NCI-H1048 (cell line): ENCODE measurements at regions not wholly inside any gene's neighbourhood (a gene's known extent, or its start where the extent isn't known, plus 50 kb on each side); places are given as distances from the start of the nearest gene placed in this dataset.
"Not testable (repeated sequence)": the region's sequence is repeated elsewhere in the genome, so short reads cannot be mapped to it uniquely, and the experiment has no call there.

ENCODE experiments used
- DNase-seq: peaks from one replicate; lab custom pipeline; 2025; lab: John Stamatoyannopoulos, UW

GRCh38 chr3:104916971-104917370, 449.7 kb upstream of the ALCAM start:
- DNase-seq, result no peak

GRCh38 chr3:104920512-104920911, 446.2 kb upstream of the ALCAM start:
- DNase-seq, result no peak

- no peak for DNase-seq
Measured at GRCh38 chr3:104933972-104934371, 432.7 kb upstream of the ALCAM start.

GRCh38 chr3:104935613-104936012, 431.1 kb upstream of the ALCAM start:
- DNase-seq, result no peak

GRCh38 chr3:104939196-104939595, 427.5 kb upstream of the ALCAM start:
- no peak for DNase-seq

GRCh38 chr3:104941785-104942184, 424.9 kb upstream of the ALCAM start:
- DNase-seq, result no peak

- DNase-seq, result no peak
Measured at GRCh38 chr3:104943974-104944373, 422.7 kb upstream of the ALCAM start.

- no peak for DNase-seq
Measured at GRCh38 chr3:104947943-104948342, 418.8 kb upstream of the ALCAM start.

GRCh38 chr3:104949810-104950209, 416.9 kb upstream of the ALCAM start:
- not testable (repeated sequence) for DNase-seq

GRCh38 chr3:104951426-104951825, 415.3 kb upstream of the ALCAM start:
- no peak for DNase-seq

- DNase-seq, result no peak
Measured at GRCh38 chr3:104952146-104952972, 414.4 kb upstream of the ALCAM start.

GRCh38 chr3:104956620-104957345, 409.9 kb upstream of the ALCAM start:
- no peak for DNase-seq

- DNase-seq, result no peak
Measured at GRCh38 chr3:104960579-104960978, 406.1 kb upstream of the ALCAM start.

GRCh38 chr3:104961851-104962250, 404.9 kb upstream of the ALCAM start:
- DNase-seq, result no peak

- no peak for DNase-seq
Measured at GRCh38 chr3:104974316-104974715, 392.4 kb upstream of the ALCAM start.

- DNase-seq, result no peak
Measured at GRCh38 chr3:104977719-104978118, 389.0 kb upstream of the ALCAM start.

GRCh38 chr3:104982130-104982529, 384.6 kb upstream of the ALCAM start:
- no peak for DNase-seq

GRCh38 chr3:104987859-104988258, 378.9 kb upstream of the ALCAM start:
- DNase-seq, result no peak

GRCh38 chr3:104988496-104988895, 378.2 kb upstream of the ALCAM start:
- no peak for DNase-seq

GRCh38 chr3:104989878-104990277, 376.8 kb upstream of the ALCAM start:
- DNase-seq, result no peak

- no peak for DNase-seq
Measured at GRCh38 chr3:104990758-104991157, 376.0 kb upstream of the ALCAM start.

- DNase-seq, result no peak
Measured at GRCh38 chr3:104992676-104993075, 374.0 kb upstream of the ALCAM start.

GRCh38 chr3:105006164-105006563, 360.5 kb upstream of the ALCAM start:
- no peak for DNase-seq
